ENCODE measurements at regions not wholly inside any gene's neighbourhood (a gene's known extent, or its start where the extent isn't known, plus 50 kb on each side); places are given as distances from the start of the nearest gene placed in this dataset.

DNA sequence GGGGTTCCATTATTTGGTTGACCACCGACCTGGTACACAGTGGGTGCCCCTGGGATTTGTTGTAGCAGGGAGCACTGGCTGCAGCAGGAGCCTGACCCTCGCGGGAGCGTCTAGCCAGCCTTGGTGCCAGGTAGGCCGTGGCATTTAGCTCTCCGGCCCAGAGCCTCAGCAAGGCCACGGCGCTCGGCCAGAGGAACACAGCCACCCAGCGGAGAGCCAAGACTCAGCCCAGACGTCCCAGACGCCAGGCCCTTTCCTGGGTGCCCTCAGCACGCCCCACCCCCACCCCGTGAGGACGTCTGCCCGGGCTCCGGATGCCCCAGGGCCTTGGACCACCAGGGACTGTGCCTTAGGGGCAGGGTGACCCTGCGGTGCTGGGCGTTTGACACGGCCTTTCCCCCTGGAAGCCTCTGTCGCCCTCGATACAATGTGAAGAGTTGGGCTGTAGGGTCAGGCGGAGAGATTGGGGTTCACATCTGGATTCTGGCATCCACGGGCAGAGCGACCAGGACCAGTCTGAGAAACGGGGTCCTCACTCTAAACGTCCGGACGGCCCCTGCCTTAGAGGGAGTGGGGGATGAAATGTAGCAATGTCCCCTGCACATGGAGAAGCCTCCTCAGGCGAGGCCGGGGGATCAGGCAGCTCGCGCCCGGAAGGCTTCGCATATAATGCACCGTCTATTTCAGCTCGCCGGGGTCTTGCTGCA, 99.2 kb upstream of the FGF3 start:
- no peak for DNase-seq (ENCODE audit: low read depth)

DNA sequence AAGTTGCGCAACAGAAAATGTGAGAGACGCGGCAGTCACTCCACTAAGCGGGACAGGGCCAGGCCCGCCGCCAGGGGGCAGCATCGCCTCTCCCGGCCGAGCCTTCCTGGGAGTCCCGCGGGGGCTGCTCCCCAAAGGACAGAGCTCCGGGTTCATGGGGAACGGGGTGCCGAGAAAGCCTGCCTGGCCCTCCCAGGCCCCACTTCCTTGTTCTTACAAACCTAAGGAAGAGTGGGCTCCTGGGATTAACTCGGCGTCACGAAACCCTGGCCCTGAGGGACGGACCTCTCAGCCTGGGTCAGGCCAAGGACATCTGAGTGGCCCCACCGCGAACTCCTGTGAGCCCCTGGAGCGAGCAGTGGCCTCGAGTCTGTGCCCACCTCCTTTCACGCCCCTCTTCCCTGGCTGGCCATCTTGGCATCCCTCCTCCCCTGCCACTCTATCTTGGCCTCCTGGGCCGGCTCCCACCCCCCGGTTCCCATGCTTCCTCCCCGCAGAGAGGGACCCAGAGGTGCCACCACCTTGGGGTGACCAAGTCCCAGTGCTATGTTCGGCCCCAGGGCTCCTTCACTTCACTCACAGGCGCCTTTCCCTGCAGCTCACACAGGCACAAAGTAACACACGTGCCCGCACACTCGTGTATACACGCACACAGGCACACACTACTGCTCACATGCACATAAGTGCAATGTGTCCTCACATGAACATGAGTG, 99.9 kb upstream of the FGF3 start:
- DNase-seq (ENCODE audit: low read depth): peak; percentile 50

- no peak for DNase-seq (ENCODE audit: low read depth)
These were observed 100.6 kb upstream of the FGF3 start for GRCh38 chr11:69919659-69920344.

- no peak for DNase-seq (ENCODE audit: low read depth)
These were observed 101.3 kb upstream of the FGF3 start for GRCh38 chr11:69920345-69921127.

DNA sequence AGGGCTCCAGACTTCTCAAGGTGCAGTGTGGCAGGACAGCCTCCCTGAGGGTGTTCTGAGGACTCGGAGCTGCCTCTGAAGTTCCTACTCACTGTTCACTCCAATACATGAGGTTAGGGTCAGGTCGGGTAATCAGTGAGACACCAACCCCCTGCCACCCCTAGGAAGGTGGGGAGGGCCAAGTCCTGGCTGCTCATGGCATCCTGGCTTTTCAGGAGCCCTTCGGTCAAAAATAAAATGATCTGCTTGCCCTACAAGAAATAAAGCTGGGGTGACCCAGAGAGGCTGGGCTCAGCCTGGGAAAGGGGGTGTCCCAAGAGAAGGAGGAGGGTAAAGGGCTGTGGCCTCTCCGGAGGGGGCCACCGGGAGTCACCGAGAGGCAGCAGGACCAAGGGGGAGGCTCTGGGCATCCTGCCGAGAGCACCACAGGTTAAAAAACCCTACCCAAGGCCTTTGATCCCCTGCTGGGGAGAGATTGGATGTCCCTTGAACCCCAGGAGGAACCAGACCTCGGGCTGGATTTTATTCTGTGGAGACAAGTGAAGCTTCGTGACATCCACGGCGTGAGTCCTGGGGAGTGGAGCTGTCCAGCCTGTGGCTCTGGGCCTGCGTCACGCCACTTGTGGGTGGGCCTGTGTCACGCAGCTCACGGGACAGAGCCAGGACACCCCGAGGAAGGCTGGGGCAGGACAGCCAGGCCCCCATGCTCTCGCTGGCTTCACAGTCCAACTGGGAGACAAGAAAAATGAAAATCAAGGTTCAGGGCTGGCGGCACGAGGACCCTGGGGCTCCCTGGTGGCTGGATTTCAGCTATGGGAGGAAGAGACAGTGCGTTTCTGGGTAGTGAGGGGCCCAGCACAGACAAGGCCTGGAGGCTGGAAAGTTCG, 102.2 kb upstream of the FGF3 start:
- DNase-seq (ENCODE audit: low read depth): no peak

DNA sequence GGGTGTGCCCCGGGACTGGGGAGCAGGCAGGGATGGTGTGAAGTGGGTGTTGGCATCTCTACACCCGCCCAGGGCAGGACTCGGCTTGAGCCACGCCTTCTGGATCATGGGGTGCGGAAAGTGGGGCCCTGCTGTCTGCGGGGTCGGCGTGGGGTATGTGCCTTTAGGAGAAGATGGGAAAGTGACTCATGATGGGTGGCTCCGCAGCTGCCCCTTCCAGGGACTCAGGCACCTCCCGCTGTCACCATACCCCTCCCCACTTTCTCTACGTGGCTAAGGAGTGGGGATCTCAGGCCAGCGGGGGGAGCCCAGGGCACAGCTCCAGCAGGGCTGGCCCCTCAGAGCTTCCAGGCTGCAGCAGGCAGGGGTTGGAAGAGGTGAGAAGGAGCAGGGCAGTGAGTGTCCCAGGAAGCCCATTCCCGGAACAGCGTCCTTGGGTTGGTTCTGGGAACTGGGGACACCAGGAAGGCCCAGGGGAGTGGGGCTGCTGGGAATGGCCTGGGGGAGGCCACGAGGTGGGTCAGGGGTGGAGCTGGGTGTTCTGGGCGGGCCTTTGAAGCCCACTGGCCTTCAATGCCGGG, 102.9 kb upstream of the FGF3 start:
- DNase-seq (ENCODE audit: low read depth): no peak

DNA sequence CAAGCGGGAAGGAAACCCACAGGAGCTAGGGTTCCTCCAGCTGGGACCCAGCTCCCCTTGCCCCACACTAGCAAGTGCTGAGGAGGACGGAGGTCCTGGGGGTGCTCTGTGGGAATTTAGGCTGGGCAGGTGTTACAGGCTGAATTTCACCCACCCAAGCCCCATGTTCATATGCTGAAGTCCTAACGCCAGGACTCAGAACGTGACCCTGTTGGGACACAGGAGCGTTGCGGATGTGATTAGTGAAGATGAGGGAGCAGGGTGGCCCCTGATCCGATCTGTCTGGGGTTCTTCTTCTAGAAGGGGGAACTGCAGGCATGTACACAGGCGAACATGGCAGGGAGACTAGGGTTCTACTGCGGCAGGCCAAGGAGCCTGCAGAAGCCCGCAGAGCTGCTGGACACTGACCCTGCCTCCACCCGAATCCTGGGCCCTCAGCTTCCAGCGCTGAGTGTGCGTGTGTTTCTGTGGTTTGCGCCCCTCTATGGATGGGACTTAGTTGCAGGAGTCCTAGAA, 103.4 kb upstream of the FGF3 start:
- no peak for DNase-seq (ENCODE audit: low read depth)

DNA sequence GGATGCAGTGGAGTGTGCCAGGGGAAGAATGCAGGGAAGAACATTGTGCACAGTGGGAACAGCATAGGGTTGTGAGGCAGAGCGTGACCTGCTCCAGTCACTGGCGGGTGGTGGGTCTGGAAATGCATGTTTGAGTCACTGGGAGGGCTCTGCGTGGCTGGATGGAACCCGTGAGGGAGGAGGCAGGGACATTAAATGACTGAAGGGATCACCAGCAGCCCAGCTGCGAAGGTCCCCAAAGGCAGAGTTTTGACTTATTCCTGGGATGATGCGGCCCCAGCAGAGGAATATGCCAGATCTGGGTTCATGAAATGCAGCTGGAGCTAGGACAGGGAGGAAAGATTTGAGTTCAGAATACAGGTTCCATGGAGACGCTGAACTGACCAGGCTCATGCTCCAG, 104.0 kb upstream of the FGF3 start:
- no peak for DNase-seq (ENCODE audit: low read depth)

GRCh38 chr11:69923641-69924307, 104.6 kb upstream of the FGF3 start:
- no peak for DNase-seq (ENCODE audit: low read depth)

GRCh38 chr11:69924308-69925161, 105.3 kb upstream of the FGF3 start:
- DNase-seq (ENCODE audit: low read depth): no peak

DNA sequence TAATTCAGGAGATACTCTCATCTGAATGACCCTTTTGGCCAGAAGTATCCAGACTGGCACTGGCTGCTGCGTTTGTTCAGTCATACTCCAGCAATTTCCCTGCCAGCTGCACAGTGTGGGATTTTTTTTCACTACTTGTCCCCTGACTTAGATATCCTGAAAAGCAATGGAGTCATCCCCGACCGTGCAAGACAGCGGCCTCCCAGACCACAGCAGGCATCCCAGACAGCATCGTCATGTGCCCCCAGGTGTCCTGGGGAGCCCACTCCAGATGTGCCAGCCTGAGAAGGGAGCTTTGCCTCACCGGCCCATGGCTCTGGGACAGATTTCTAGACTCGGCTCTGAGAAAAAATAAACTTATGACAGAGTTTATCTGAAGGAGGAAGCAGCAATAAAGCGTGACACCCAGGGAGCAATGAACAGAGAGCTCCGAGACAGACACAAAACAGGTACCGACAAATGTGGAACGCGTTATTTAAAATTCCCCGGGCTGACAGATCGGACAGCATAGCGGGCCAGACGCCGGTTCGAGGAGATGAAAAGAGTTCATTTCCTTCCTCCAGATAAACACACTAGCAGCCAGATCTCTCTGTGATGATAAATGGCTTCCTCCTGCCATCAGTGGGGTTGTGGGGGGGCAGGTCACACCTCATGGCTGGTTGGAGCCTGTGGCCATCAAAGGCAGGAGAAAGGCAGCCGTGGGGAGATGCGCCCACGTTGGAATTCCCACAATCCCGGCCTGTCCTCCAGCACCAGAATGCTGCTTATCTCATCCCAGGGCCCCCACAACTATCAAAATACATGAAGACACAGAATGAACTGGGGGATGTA, 106.4 kb upstream of the FGF3 start:
- no peak for DNase-seq (ENCODE audit: low read depth)

DNA sequence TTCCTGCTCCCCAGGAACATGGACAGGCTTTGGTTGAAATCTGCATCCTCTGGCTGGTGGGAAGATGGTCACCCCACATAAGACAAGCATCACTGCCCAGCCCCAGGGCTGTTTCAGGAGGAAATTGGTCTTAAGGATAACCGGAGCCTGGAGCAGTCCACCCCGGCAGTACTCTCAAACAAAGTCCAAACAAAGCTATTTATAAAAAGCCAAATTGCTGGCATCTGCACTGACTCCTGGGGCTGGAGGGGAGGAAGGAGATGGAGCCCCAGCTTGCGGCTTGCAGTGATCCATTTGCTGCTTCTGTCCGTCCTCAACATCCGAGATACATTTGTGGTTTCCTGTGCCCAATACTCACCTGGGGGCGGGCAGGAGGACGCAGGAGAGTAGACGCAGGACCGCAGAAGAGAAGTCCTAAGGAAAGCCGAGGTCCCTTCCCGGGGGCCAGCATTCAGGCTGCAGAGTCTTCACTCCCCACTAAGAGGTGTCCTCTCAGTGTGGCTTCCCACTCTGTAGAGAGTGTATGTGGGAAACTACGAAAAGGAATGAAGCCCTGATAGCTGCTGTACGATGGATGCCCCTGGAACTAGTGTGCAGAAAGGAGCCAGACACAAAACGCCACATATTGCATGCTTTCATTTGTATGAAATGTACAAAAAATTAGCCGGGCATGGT, 107.3 kb upstream of the FGF3 start:
- no peak for DNase-seq (ENCODE audit: low read depth)

GRCh38 chr11:69928121-69928520, 108.9 kb upstream of the FGF3 start:
- no peak for DNase-seq (ENCODE audit: low read depth)

DNA sequence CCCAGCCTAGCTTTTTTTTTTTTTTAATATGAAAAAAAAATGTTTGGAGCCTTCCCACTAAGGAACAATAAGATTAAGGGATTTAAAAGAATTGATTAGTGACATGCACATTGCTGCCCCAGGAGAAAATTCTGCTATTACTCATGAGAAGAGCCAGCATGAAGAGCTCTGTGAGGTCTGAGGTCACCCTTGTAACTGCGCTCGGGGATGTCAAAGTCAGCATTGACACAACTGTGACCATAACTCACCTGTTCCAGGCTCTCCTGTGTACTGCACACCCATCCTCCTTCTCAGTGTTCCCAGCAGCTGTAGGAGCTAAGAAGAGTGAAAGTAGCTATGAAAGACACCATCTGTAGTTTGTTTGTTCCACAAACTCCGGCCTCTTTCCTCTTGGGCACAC, 109.8 kb upstream of the FGF3 start:
- DNase-seq (ENCODE audit: low read depth): no peak

DNA sequence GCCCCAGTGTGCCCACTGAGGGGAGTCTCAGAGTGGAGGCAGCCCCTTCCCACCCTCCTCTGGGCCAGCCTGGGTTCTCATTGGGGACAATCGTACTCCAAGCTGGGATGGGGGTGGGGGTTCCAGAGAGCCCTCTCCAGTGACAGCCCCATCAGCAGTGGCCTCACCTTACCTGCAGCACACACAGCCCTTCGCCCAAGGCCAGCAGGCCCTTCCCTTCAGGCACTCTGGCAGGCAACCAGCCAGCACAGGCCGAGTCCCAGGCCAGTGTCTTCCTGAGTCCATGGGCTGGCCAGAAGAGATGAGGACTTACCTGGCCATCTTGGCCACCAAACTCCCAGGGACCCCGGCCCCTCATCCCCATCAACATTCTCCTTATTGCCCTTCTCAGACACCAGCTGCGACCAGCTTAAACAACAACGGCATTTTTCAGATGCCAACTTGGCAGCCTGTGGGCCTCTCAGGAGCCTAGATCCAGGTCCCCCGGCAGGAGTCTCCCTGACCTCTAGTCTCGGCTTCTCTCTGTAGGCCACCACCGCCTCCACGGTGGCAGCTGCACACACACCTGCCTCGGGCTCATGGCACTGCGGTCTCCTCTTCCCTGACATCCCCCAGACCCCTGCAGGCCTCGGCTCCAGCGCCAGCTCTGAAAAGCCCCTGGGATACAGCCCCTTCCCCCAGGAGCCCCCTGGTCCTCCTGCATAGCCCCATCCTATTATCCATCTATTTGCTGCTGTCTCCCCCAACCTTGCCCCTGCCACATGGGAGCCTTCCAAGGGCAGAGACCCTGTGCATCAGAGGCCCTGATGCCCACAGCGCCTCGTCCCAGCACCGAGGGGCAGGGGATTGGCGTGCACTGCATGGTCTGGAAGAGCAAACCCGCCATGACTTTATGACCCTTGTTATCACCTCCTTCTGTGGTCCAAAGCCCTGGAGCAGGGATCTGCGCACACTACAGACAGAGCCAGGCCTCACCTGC, 111.2 kb upstream of the FGF3 start:
- no peak for DNase-seq (ENCODE audit: low read depth)

- no peak for DNase-seq (ENCODE audit: low read depth)
These were observed 112.1 kb upstream of the FGF3 start for GRCh38 chr11:69931060-69931910.
